ENCODE measurements at regions not wholly inside any gene's neighbourhood (a gene's known extent, or its start where the extent isn't known, plus 50 kb on each side); places are given as distances from the start of the nearest gene placed in this dataset.

- H3K9ac ChIP-seq (ENCODE audit: low read length) = no peak overlapping the region
- no peak overlapping the region for H3K4me2 ChIP-seq (ENCODE audit: low read length)
- DNase-seq (ENCODE audit: low read depth, low spot score) = no peak
- no peaks in the 10 kb centered on the region for H3K79me2 ChIP-seq (ENCODE audit: insufficient read depth, low read length)
- peaks cover 49% of the 10 kb centered on the region; the same call in 1 of the 2 replicates for H3K27me3 ChIP-seq (ENCODE audit: insufficient read depth, low read length)
- CTCF ChIA-PET = no interaction called here
- no peaks in the 10 kb centered on the region for H3K9me2 ChIP-seq (ENCODE audit: insufficient read depth)
- no peak for TF ChIP-seq CEBPB (IDR thresholded peaks at IDR 0.05; ENCODE audit: low read depth)
- TF ChIP-seq, protein P1, sequence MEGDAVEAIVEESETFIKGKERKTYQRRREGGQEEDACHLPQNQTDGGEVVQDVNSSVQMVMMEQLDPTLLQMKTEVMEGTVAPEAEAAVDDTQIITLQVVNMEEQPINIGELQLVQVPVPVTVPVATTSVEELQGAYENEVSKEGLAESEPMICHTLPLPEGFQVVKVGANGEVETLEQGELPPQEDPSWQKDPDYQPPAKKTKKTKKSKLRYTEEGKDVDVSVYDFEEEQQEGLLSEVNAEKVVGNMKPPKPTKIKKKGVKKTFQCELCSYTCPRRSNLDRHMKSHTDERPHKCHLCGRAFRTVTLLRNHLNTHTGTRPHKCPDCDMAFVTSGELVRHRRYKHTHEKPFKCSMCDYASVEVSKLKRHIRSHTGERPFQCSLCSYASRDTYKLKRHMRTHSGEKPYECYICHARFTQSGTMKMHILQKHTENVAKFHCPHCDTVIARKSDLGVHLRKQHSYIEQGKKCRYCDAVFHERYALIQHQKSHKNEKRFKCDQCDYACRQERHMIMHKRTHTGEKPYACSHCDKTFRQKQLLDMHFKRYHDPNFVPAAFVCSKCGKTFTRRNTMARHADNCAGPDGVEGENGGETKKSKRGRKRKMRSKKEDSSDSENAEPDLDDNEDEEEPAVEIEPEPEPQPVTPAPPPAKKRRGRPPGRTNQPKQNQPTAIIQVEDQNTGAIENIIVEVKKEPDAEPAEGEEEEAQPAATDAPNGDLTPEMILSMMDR (IDR thresholded peaks at IDR 0.05 in 2 of 3, conservative IDR thresholded peaks at IDR 0.05 in 1 of 3; ENCODE audit: borderline replicate concordance in 1 of 3, insufficient read depth in 1 of 3, low read depth in 2 of 3, low read length in 2 of 3) = no peak
- TF ChIP-seq POLR2AphosphoS5 (IDR thresholded peaks at IDR 0.05; ENCODE audit: low read depth, low read length) = no peak
- no peak for TF ChIP-seq JUND (IDR thresholded peaks at IDR 0.05)
- no peak for TF ChIP-seq ZFX (IDR thresholded peaks at IDR 0.05)
- no peak for TF ChIP-seq SIN3A (IDR thresholded peaks at IDR 0.05; ENCODE audit: low read depth)
- no peak for TF ChIP-seq ELF1 (IDR thresholded peaks at IDR 0.05; ENCODE audit: borderline replicate concordance, low read depth)
- TF ChIP-seq EGR1 (IDR thresholded peaks at IDR 0.05; ENCODE audit: low read depth) = no peak
- TF ChIP-seq YY1 (IDR thresholded peaks at IDR 0.05; ENCODE audit: extremely low read depth, insufficient replicate concordance, low read depth, low read length) = no peak
- TF ChIP-seq POLR2A (IDR thresholded peaks at IDR 0.05; ENCODE audit: borderline replicate concordance, extremely low read depth, insufficient read depth, insufficient read length) = no peak
- no peak for TF ChIP-seq EZH2phosphoT487 (IDR thresholded peaks at IDR 0.05; ENCODE audit: borderline replicate concordance)
- TF ChIP-seq, protein P2, sequence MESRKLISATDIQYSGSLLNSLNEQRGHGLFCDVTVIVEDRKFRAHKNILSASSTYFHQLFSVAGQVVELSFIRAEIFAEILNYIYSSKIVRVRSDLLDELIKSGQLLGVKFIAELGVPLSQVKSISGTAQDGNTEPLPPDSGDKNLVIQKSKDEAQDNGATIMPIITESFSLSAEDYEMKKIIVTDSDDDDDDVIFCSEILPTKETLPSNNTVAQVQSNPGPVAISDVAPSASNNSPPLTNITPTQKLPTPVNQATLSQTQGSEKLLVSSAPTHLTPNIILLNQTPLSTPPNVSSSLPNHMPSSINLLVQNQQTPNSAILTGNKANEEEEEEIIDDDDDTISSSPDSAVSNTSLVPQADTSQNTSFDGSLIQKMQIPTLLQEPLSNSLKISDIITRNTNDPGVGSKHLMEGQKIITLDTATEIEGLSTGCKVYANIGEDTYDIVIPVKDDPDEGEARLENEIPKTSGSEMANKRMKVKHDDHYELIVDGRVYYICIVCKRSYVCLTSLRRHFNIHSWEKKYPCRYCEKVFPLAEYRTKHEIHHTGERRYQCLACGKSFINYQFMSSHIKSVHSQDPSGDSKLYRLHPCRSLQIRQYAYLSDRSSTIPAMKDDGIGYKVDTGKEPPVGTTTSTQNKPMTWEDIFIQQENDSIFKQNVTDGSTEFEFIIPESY (IDR thresholded peaks at IDR 0.05; ENCODE audit: extremely low read depth, insufficient replicate concordance, low read length) = no peak
- TF ChIP-seq FOSL1 (IDR thresholded peaks at IDR 0.05; ENCODE audit: low read depth) = no peak
- no peak for TF ChIP-seq MAX (IDR thresholded peaks at IDR 0.05)
- TF ChIP-seq ATF3 (IDR thresholded peaks at IDR 0.05) = no peak
- TF ChIP-seq ZNF274 (IDR thresholded peaks at IDR 0.05; ENCODE audit: low read depth, low read length) = no peak
- TF ChIP-seq TCF7L2 (IDR thresholded peaks at IDR 0.05; ENCODE audit: borderline replicate concordance, extremely low read depth, insufficient read depth, insufficient read length) = no peak
- TF ChIP-seq EZH2 (IDR thresholded peaks at IDR 0.05) = no peak
- H4K20me1 ChIP-seq (ENCODE audit: insufficient read depth) = no peaks in the 10 kb centered on the region
- POLR2A ChIA-PET = no interaction called here
- H2AFZ ChIP-seq (ENCODE audit: low read depth, low read length, poor library complexity, severe bottlenecking) = no peak overlapping the region
- H3K4me3 ChIP-seq (replicated peaks in 1 of 2; ENCODE audit: low read depth in 1 of 2, low read length in 2 of 2) = no peak overlapping the region
- RAD21 ChIA-PET (ENCODE audit: low non-redundant PET in 1 of 2, low total read pairs in 2 of 2, uncharacterized antibody in 2 of 2, unreplicated experiment in 2 of 2) = no interaction called here
- ATAC-seq = no peak
- H3K27ac ChIP-seq (ENCODE audit: low read depth, low read length) = no peak overlapping the region
- H3K9me3 ChIP-seq (ENCODE audit: control insufficient read depth in 1 of 2, insufficient read depth in 1 of 2, low read depth in 1 of 2, low read length in 2 of 2) = no peaks in the 10 kb centered on the region; a peak in 2 of 4 replicates
- BruUV-seq (replicated peaks) = no TSS peak
- intact Hi-C loops (cut with micrococcal nuclease) = no loop called here
- H3K36me3 ChIP-seq (ENCODE audit: control insufficient read depth in 1 of 2, insufficient read depth in 2 of 2, low read length in 2 of 2) = no peaks in the 10 kb centered on the region
- H3K4me1 ChIP-seq (ENCODE audit: control insufficient read depth in 1 of 2, insufficient read depth in 2 of 2, low read length in 2 of 2) = no peaks in the 10 kb centered on the region
Measured at GRCh38 chr10:128400564-128400963, 274.3 kb upstream of the MKI67 start.
